HCT116 (cell line): ENCODE measurements at regions not wholly inside any gene's neighbourhood (a gene's known extent, or its start where the extent isn't known, plus 50 kb on each side); places are given as distances from the start of the nearest gene placed in this dataset.

ENCODE experiments used
- ATAC-seq: fragments of 200-7000 bp; cut with Tn5 transposase; 2 replicates; pipeline ENCODE4 v1.9.1; 2020; ENCODE audit warnings: mild to moderate bottlenecking, moderate library complexity
- BruUV-seq: library from RNA; stranded (reverse); fragments of 400-500 nt; replicated peaks from 2 replicates; lab custom pipeline; 2021; lab: Mats Ljungman, UMichigan
- CTCF ChIA-PET: fragments of 300-600 bp; sonication (Branson Sonifier 250); formaldehyde crosslinking; loops from one replicate; lab custom pipeline; 2021; ENCODE audit warnings: antibody characterized with exemption; lab: Charles Lee
- POLR2A ChIA-PET: fragments of 300-600, 350-600 bp; sonication (Branson Sonifier 250); formaldehyde crosslinking; loops from one replicate; lab custom pipeline; 2021; ENCODE audit warnings: antibody characterized with exemption; lab: Charles Lee
- RAD21 ChIA-PET, 2 experiments: fragments of 300-600 bp; sonication (Branson Sonifier 250); formaldehyde crosslinking; loops; one replicate each; lab custom pipeline; 2023; ENCODE audit warnings: low total read pairs in 2 of 2; ENCODE audit not compliant: uncharacterized antibody in 2 of 2, unreplicated experiment in 2 of 2, low non-redundant PET in 1 of 2; lab: Charles Lee
- DNase-seq: peaks from one replicate; pipeline ENCODE4 v3.0.0-alpha.2; 2010; ENCODE audit warnings: low read depth, low spot score
- H2AFZ ChIP-seq: fragments of 200-600 bp; shearing (Covaris generic), sonication (generic); 2 replicates; pipeline ENCODE4 v1.6.1; 2017; ENCODE audit warnings: low read depth, mixed run types, mixed read lengths, antibody characterized with exemption, low read length; ENCODE audit not compliant: poor library complexity, severe bottlenecking
- H3K27ac ChIP-seq: 2 replicates; pipeline ENCODE4 v1.5.1; 2012; ENCODE audit warnings: low read depth, low read length
- H3K27me3 ChIP-seq: fragments of 200-600 bp; sonication (generic); 2 replicates; pipeline ENCODE4 v1.6.1; 2016; ENCODE audit warnings: mixed run types, low read length, mixed read lengths; ENCODE audit not compliant: insufficient read depth
- H3K36me3 ChIP-seq, 2 experiments: fragments of 200-500 bp in 1 of 2; fragments of 200-600 bp in 1 of 2; sonication (Bioruptor generic) in 1 of 2; sonication (generic) in 1 of 2; 2 replicates each; pipeline versions ENCODE4 v1.5.1 to v1.6.1; 2014 to 2016; ENCODE audit warnings: low read length in 2 of 2, inconsistent platforms in 1 of 2, mixed read lengths in 1 of 2, mixed run types in 1 of 2; ENCODE audit not compliant: insufficient read depth in 2 of 2, control insufficient read depth in 1 of 2
- H3K4me1 ChIP-seq, 2 experiments: fragments of 200-600 bp in 1 of 2; sonication (generic) in 1 of 2; 2 replicates each; pipeline versions ENCODE4 v1.5.1 to v1.6.1; 2012 to 2017; ENCODE audit warnings: low read length in 2 of 2, inconsistent platforms in 1 of 2, mild to moderate bottlenecking in 1 of 2, mixed read lengths in 1 of 2, mixed run types in 1 of 2, moderate library complexity in 1 of 2; ENCODE audit not compliant: insufficient read depth in 2 of 2, control insufficient read depth in 1 of 2
- H3K4me2 ChIP-seq: fragments of 200-600 bp; sonication (generic); 2 replicates; pipeline ENCODE4 v1.6.1; 2017; ENCODE audit warnings: mixed run types, low read length, mixed read lengths
- H3K4me3 ChIP-seq, 2 experiments: fragments of 200-600 bp in 1 of 2; sonication (generic) in 1 of 2; replicated peaks in 1 of 2; 2 replicates each; pipeline ENCODE4 v1.5.1; 2011 to 2016; ENCODE audit warnings: low read length in 2 of 2, control low read depth in 1 of 2, low read depth in 1 of 2, mild to moderate bottlenecking in 1 of 2, mixed read lengths in 1 of 2, mixed run types in 1 of 2
- H3K79me2 ChIP-seq: fragments of 200-600 bp; sonication (generic); 2 replicates; pipeline ENCODE4 v1.6.1; 2017; ENCODE audit warnings: mild to moderate bottlenecking, mixed run types, low read length, moderate library complexity, mixed read lengths; ENCODE audit not compliant: insufficient read depth
- H3K9ac ChIP-seq: fragments of 200-600 bp; sonication (generic); 2 replicates; pipeline ENCODE4 v1.6.1; 2016; ENCODE audit warnings: low read length, mixed read lengths
- H3K9me2 ChIP-seq: fragments of 200-600 bp; sonication (generic), shearing (Covaris generic); 2 replicates; pipeline ENCODE4 v1.6.1; 2017; ENCODE audit warnings: mixed run types, mild to moderate bottlenecking, moderate library complexity; ENCODE audit not compliant: insufficient read depth
- H3K9me3 ChIP-seq, 2 experiments: fragments of 200-500 bp in 1 of 2; fragments of 200-600 bp in 1 of 2; sonication (Bioruptor generic) in 1 of 2; sonication (generic) in 1 of 2; 2 replicates each; pipeline ENCODE4 v1.6.1; 2014 to 2017; ENCODE audit warnings: low read length in 2 of 2, mixed read lengths in 2 of 2, inconsistent platforms in 1 of 2, low read depth in 1 of 2, mild to moderate bottlenecking in 1 of 2, mixed run types in 1 of 2, moderate library complexity in 1 of 2; ENCODE audit not compliant: control insufficient read depth in 1 of 2, insufficient read depth in 1 of 2
- H4K20me1 ChIP-seq: fragments of 200-600 bp; sonication (generic), shearing (Covaris generic); 2 replicates; pipeline ENCODE4 v1.6.1; 2017; ENCODE audit warnings: mixed run types, mild to moderate bottlenecking, moderate library complexity; ENCODE audit not compliant: insufficient read depth
- CBX3 ChIP-seq: IDR thresholded peaks from 2 replicates; pipeline ENCODE4 v1.6.1; 2012; ENCODE audit warnings: low read depth
- FOSL1 ChIP-seq: IDR thresholded peaks from 2 replicates; pipeline ENCODE4 v1.6.1; 2012; ENCODE audit warnings: low read depth
- RAD21 ChIP-seq: IDR thresholded peaks from 2 replicates; pipeline ENCODE4 v1.6.1; 2012; ENCODE audit warnings: low read depth, mild to moderate bottlenecking
- SP1 ChIP-seq: IDR thresholded peaks from 2 replicates; pipeline ENCODE4 v1.6.1; 2012; ENCODE audit warnings: low read depth
- TCF7L2 ChIP-seq: IDR thresholded peaks from 2 replicates; pipeline ENCODE4 v1.7.0; 2011; ENCODE audit warnings: borderline replicate concordance, inconsistent platforms; ENCODE audit not compliant: insufficient read depth, insufficient read length; ENCODE audit errors: extremely low read depth
- ZNF274 ChIP-seq: fragments of 200-500 bp; sonication (Bioruptor generic); IDR thresholded peaks from 2 replicates; pipeline ENCODE4 v1.6.1; 2014; ENCODE audit warnings: mild to moderate bottlenecking, low read depth, low read length, inconsistent platforms
- intact Hi-C: fragments of 100-400 bp; cut with micrococcal nuclease; formaldehyde crosslinking; loops from 2 replicates; pipeline ENCODE4 v1.10.0; 2022
- TF ChIP-seq, protein P1 (sequence below): IDR thresholded peaks from 2 replicates; pipeline ENCODE4 v1.6.1; 2011; ENCODE audit warnings: mild to moderate bottlenecking, low read length, moderate library complexity; ENCODE audit not compliant: insufficient replicate concordance; ENCODE audit errors: extremely low read depth
- TF ChIP-seq, protein P2 (sequence below), 3 experiments: fragments of 200-600 bp in 1 of 3; sonication (generic) in 1 of 3; IDR thresholded peaks in 2 of 3; conservative IDR thresholded peaks in 1 of 3; 2 replicates each; pipeline ENCODE4 v1.5.1; 2012 to 2017; ENCODE audit warnings: low read depth in 2 of 3, low read length in 2 of 3, antibody characterized with exemption in 1 of 3, borderline replicate concordance in 1 of 3, control low read depth in 1 of 3, mild to moderate bottlenecking in 1 of 3, mixed read lengths in 1 of 3, mixed run types in 1 of 3, moderate library complexity in 1 of 3; ENCODE audit not compliant: insufficient read depth in 1 of 3

DNA sequence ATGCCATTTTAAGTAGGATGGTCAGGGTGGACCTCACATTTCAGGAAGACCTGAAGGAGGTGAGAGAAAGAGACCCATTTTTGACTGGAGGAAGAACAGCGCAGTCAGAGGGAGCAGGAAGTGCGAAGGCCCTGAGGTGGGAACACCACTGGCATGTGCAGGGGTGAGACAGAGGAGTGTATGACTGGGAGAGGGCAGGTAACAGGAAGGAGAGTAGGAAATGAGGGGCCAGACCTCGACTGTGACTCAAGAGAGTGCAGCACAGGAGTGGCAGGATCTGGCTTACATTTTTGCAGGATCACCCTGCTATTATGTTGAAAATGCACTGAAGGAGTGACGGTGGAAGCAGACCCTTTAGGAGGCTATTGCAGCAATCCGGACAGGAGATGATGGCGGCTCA, 117.7 kb upstream of the CDYL start:
- ChIA-PET RAD21 (no interaction called here), CTCF (no interaction called here), POLR2A (no interaction called here)
- no peaks in the 10 kb centered on the region for H3K79me2 ChIP-seq
- H3K36me3 ChIP-seq = no peaks in the 10 kb centered on the region
- H4K20me1 ChIP-seq = no peaks in the 10 kb centered on the region
- DNase-seq (no peak), ATAC-seq (no peak)
- H2AFZ ChIP-seq = no peak overlapping the region
- BruUV-seq = no TSS peak
- no peaks in the 10 kb centered on the region for H3K9me2 ChIP-seq
- H3K4me3 ChIP-seq = no peak overlapping the region
- intact Hi-C loops = no loop called here
- TF ChIP-seq RAD21 (no peak), FOSL1 (no peak), ZNF274 (no peak), CBX3 (no peak), TCF7L2 (no peak), SP1 (no peak)
- TF ChIP-seq, protein P1, sequence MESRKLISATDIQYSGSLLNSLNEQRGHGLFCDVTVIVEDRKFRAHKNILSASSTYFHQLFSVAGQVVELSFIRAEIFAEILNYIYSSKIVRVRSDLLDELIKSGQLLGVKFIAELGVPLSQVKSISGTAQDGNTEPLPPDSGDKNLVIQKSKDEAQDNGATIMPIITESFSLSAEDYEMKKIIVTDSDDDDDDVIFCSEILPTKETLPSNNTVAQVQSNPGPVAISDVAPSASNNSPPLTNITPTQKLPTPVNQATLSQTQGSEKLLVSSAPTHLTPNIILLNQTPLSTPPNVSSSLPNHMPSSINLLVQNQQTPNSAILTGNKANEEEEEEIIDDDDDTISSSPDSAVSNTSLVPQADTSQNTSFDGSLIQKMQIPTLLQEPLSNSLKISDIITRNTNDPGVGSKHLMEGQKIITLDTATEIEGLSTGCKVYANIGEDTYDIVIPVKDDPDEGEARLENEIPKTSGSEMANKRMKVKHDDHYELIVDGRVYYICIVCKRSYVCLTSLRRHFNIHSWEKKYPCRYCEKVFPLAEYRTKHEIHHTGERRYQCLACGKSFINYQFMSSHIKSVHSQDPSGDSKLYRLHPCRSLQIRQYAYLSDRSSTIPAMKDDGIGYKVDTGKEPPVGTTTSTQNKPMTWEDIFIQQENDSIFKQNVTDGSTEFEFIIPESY = no peak
- TF ChIP-seq, protein P2, sequence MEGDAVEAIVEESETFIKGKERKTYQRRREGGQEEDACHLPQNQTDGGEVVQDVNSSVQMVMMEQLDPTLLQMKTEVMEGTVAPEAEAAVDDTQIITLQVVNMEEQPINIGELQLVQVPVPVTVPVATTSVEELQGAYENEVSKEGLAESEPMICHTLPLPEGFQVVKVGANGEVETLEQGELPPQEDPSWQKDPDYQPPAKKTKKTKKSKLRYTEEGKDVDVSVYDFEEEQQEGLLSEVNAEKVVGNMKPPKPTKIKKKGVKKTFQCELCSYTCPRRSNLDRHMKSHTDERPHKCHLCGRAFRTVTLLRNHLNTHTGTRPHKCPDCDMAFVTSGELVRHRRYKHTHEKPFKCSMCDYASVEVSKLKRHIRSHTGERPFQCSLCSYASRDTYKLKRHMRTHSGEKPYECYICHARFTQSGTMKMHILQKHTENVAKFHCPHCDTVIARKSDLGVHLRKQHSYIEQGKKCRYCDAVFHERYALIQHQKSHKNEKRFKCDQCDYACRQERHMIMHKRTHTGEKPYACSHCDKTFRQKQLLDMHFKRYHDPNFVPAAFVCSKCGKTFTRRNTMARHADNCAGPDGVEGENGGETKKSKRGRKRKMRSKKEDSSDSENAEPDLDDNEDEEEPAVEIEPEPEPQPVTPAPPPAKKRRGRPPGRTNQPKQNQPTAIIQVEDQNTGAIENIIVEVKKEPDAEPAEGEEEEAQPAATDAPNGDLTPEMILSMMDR (IDR thresholded peaks at IDR 0.05 in 2 of 3, conservative IDR thresholded peaks at IDR 0.05 in 1 of 3; ENCODE audit: borderline replicate concordance in 1 of 3, insufficient read depth in 1 of 3, low read depth in 2 of 3, low read length in 2 of 3) = no peak
- H3K4me2 ChIP-seq = no peak overlapping the region
- no peak overlapping the region for H3K9ac ChIP-seq
- H3K4me1 ChIP-seq = no peaks in the 10 kb centered on the region
- no peak overlapping the region for H3K27ac ChIP-seq
- no peaks in the 10 kb centered on the region for H3K27me3 ChIP-seq
- no peaks in the 10 kb centered on the region for H3K9me3 ChIP-seq
